HCT116 (cell line): ENCODE measurements at regions not wholly inside any gene's neighbourhood (a gene's known extent, or its start where the extent isn't known, plus 50 kb on each side); places are given as distances from the start of the nearest gene placed in this dataset.

Experiments
- ATF3 ChIP-seq: IDR thresholded peaks from 2 replicates; pipeline ENCODE4 v1.6.1; 2012
- CEBPB ChIP-seq: IDR thresholded peaks from 2 replicates; pipeline ENCODE4 v1.6.1; 2012; ENCODE audit warnings: low read depth
- CTCF ChIP-seq, 3 experiments: fragments of 200-600 bp in 1 of 3; sonication (generic) in 1 of 3; IDR thresholded peaks in 2 of 3; conservative IDR thresholded peaks in 1 of 3; 2 replicates each; pipeline ENCODE4 v1.5.1; 2012 to 2017; ENCODE audit warnings: low read depth in 2 of 3, low read length in 2 of 3, antibody characterized with exemption in 1 of 3, borderline replicate concordance in 1 of 3, control low read depth in 1 of 3, mild to moderate bottlenecking in 1 of 3, mixed read lengths in 1 of 3, mixed run types in 1 of 3, moderate library complexity in 1 of 3; ENCODE audit not compliant: insufficient read depth in 1 of 3
- EZH2 ChIP-seq: fragments of 200-600 bp; sonication (generic); IDR thresholded peaks from 2 replicates; pipeline ENCODE4 v1.6.1; 2017; ENCODE audit warnings: antibody characterized with exemption, mixed run types
- EZH2phosphoT487 ChIP-seq: fragments of 200-600 bp; IDR thresholded peaks from 2 replicates; pipeline ENCODE4 v1.6.1; 2018; ENCODE audit warnings: antibody characterized with exemption, borderline replicate concordance
- JUND ChIP-seq: IDR thresholded peaks from 2 replicates; pipeline ENCODE4 v1.6.1; 2012
- MAX ChIP-seq: IDR thresholded peaks from 2 replicates; pipeline ENCODE4 v1.6.1; 2012
- POLR2AphosphoS5 ChIP-seq: IDR thresholded peaks from 2 replicates; pipeline ENCODE4 v1.6.1; 2011; ENCODE audit warnings: mild to moderate bottlenecking, low read depth, low read length, moderate library complexity

- TF ChIP-seq CTCF (IDR thresholded peaks at IDR 0.05 in 2 of 3, conservative IDR thresholded peaks at IDR 0.05 in 1 of 3; ENCODE audit: borderline replicate concordance in 1 of 3, insufficient read depth in 1 of 3, low read depth in 2 of 3, low read length in 2 of 3) (no peak), POLR2AphosphoS5 (no peak), ATF3 (no peak), EZH2phosphoT487 (no peak), JUND (no peak), MAX (no peak), CEBPB (no peak), EZH2 (no peak)
These were observed 183.4 kb downstream of the ANKRD50 start for GRCh38 chr4:124529131-124529530.
